Mammary epithelial cell (primary cell): ENCODE measurements at regions not wholly inside any gene's neighbourhood (a gene's known extent, or its start where the extent isn't known, plus 50 kb on each side); places are given as distances from the start of the nearest gene placed in this dataset.

Source experiments
- EZH2 ChIP-seq: IDR thresholded peaks from 2 replicates; pipeline ENCODE4 v1.6.1; 2012; ENCODE audit warnings: low read length, inconsistent platforms, borderline replicate concordance
- TF ChIP-seq, protein P1 (sequence below), 2 donors: IDR thresholded peaks in 1 of 2; conservative IDR thresholded peaks in 1 of 2; 2 replicates each; pipeline ENCODE4 v1.5.1; 2011 to 2012; ENCODE audit warnings: inconsistent platforms in 2 of 2, low read length in 2 of 2, mild to moderate bottlenecking in 2 of 2, control low read depth in 1 of 2, low read depth in 1 of 2; ENCODE audit not compliant: insufficient read depth in 1 of 2; ENCODE audit errors: extremely low read depth in 1 of 2

DNA sequence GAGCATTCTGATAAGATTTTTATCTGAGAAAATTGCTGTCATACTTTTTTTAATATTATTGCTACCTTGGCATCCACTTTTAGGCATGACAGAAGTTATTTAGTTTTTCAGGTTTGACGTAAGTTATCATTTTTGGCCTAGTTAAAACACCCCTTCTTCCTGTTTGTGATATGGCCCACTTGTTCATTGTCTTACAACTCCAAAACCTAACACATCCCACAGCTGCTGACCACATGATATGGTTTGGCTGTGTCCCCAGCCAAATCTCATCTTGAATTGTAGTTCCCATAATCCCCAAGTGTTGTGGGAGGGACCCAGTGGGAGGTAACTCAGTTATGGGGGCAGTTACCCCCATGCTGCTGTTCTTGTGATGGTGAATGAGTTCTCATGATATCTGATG is 388.1 kb downstream of the SLC4A3 start:
- TF ChIP-seq, protein P1, sequence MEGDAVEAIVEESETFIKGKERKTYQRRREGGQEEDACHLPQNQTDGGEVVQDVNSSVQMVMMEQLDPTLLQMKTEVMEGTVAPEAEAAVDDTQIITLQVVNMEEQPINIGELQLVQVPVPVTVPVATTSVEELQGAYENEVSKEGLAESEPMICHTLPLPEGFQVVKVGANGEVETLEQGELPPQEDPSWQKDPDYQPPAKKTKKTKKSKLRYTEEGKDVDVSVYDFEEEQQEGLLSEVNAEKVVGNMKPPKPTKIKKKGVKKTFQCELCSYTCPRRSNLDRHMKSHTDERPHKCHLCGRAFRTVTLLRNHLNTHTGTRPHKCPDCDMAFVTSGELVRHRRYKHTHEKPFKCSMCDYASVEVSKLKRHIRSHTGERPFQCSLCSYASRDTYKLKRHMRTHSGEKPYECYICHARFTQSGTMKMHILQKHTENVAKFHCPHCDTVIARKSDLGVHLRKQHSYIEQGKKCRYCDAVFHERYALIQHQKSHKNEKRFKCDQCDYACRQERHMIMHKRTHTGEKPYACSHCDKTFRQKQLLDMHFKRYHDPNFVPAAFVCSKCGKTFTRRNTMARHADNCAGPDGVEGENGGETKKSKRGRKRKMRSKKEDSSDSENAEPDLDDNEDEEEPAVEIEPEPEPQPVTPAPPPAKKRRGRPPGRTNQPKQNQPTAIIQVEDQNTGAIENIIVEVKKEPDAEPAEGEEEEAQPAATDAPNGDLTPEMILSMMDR (conservative IDR thresholded peaks at IDR 0.05 in 1 of 2, IDR thresholded peaks at IDR 0.05 in 1 of 2; ENCODE audit: extremely low read depth in 1 of 2, insufficient read depth in 1 of 2, low read depth in 1 of 2, low read length in 2 of 2) = no peak
- TF ChIP-seq EZH2 = no peak
